ENCODE measurements at regions not wholly inside any gene's neighbourhood (a gene's known extent, or its start where the extent isn't known, plus 50 kb on each side); places are given as distances from the start of the nearest gene placed in this dataset.

DNA sequence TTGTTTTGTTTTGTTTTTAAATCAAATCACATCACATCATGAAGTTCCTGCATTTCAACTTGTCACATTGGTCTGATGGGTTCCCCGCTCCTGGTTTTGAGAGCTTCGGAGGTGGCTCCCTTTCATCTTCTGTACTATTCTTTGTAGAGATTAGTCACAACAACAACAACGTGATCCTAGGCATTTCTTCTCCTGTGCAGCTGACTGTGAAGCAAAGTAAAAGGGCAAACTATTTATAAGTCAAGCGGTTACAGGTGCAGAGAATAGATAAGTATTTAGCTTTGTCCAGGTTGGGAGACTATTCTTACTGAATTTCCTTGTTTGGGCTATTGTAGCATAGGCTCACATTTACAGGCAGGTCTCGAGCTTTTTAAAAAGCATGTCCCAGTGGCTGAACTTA lies 197.7 kb upstream of the CDKN2B start:
- no peaks in the 10 kb centered on the region for H4K20me1 ChIP-seq (ENCODE audit: insufficient read depth, low read length)
- no peak for TF ChIP-seq EZH2 (IDR thresholded peaks at IDR 0.05; ENCODE audit: insufficient read depth, low read length)
- TF ChIP-seq, protein P1, sequence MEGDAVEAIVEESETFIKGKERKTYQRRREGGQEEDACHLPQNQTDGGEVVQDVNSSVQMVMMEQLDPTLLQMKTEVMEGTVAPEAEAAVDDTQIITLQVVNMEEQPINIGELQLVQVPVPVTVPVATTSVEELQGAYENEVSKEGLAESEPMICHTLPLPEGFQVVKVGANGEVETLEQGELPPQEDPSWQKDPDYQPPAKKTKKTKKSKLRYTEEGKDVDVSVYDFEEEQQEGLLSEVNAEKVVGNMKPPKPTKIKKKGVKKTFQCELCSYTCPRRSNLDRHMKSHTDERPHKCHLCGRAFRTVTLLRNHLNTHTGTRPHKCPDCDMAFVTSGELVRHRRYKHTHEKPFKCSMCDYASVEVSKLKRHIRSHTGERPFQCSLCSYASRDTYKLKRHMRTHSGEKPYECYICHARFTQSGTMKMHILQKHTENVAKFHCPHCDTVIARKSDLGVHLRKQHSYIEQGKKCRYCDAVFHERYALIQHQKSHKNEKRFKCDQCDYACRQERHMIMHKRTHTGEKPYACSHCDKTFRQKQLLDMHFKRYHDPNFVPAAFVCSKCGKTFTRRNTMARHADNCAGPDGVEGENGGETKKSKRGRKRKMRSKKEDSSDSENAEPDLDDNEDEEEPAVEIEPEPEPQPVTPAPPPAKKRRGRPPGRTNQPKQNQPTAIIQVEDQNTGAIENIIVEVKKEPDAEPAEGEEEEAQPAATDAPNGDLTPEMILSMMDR (IDR thresholded peaks at IDR 0.05; ENCODE audit: insufficient read depth, low read depth, low read length): no peak
- no peaks in the 10 kb centered on the region for H3K27me3 Mint-ChIP-seq (ENCODE audit: low read depth, unreplicated experiment)
- H3K9ac ChIP-seq (ENCODE audit: low read length): no peak overlapping the region
- H3K4me1 Mint-ChIP-seq (ENCODE audit: low read depth, unreplicated experiment): peaks cover 49% of the 10 kb centered on the region
- no peaks in the 10 kb centered on the region for H3K36me3 ChIP-seq (ENCODE audit: insufficient read depth, low read length)
- H3K9me3 ChIP-seq (ENCODE audit: insufficient read depth, low read depth, low read length): no peaks in the 10 kb centered on the region
- H2AFZ ChIP-seq (ENCODE audit: low read depth, low read length): no peak overlapping the region
- H3K4me3 ChIP-seq (ENCODE audit: insufficient read depth, low read depth, low read length): no peak overlapping the region
- DNase-seq (ENCODE audit: low read depth) (no peak), FAIRE-seq (peak; percentile 5)
- no peak overlapping the region for H3K4me3 Mint-ChIP-seq (ENCODE audit: unreplicated experiment)
- no peak overlapping the region for H3K27ac ChIP-seq (ENCODE audit: low read depth, low read length)
- no peaks in the 10 kb centered on the region for H3K27me3 ChIP-seq (ENCODE audit: insufficient read depth, low read length)
- H3K9me3 Mint-ChIP-seq (ENCODE audit: unreplicated experiment): no peaks in the 10 kb centered on the region
- peaks cover 38% of the 10 kb centered on the region for H3K4me1 ChIP-seq (ENCODE audit: insufficient read depth, low read length)
- H3K36me3 Mint-ChIP-seq (ENCODE audit: low read depth, unreplicated experiment): no peaks in the 10 kb centered on the region
- H3K79me2 ChIP-seq (ENCODE audit: insufficient read depth, low read length): no peaks in the 10 kb centered on the region
- peak overlapping the region; percentile 36 for H3K4me2 ChIP-seq (ENCODE audit: low read length)
- H3K27ac Mint-ChIP-seq (ENCODE audit: unreplicated experiment): no peak overlapping the region

DNA sequence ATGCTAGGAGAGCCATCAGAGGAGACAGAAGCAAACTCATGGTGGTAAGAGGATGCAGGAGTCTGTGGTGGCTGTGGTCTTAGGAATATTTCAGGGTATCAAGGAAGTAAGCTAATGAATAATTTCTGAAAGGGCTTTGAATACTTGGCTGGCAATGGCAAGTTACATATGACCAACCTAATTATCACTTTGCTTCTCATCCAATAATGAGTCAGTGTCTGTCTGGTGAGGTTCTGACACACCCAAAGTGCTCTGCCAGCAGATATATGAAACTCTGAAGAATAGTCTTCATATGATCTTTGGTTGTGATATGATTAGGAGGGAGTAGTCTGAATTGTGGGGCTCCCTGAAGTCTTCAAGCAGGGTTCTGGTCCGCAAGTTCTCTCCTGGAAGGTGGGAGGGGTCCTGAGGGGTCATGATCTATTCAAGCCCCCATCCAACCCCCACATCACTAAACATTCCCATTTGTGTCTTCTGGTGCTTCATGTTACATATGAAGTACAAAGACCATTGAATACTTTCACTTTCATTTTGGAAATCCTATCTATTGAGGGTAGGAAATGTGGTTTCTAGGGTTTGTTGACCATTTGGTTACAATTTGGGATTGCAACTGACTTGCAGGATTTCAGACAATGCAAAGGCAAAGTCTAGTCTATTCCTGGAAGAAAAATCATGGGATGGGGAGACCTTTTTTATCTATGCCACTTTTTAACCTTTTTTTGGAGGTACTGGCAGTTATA lies 199.9 kb upstream of the CDKN2B start:
- FAIRE-seq: no peak
- Mint-ChIP-seq H3K36me3 (ENCODE audit: low read depth, unreplicated experiment) (no peaks in the 10 kb centered on the region), H3K4me3 (ENCODE audit: unreplicated experiment) (peak overlapping the region; percentile 52), H3K9me3 (ENCODE audit: unreplicated experiment) (no peaks in the 10 kb centered on the region), H3K27me3 (ENCODE audit: low read depth, unreplicated experiment) (no peaks in the 10 kb centered on the region), H3K27ac (ENCODE audit: unreplicated experiment) (peak overlapping the region; percentile 97), H3K4me1 (ENCODE audit: low read depth, unreplicated experiment) (peaks cover 60% of the 10 kb centered on the region)
- DNase-seq (ENCODE audit: low read depth): peak; percentile 80
- H3K27me3 ChIP-seq (ENCODE audit: insufficient read depth, low read length): no peaks in the 10 kb centered on the region
- no peaks in the 10 kb centered on the region for H3K36me3 ChIP-seq (ENCODE audit: insufficient read depth, low read length)
- H3K9me3 ChIP-seq (ENCODE audit: insufficient read depth, low read depth, low read length): no peaks in the 10 kb centered on the region
- TF ChIP-seq EZH2 (IDR thresholded peaks at IDR 0.05; ENCODE audit: insufficient read depth, low read length): no peak
- TF ChIP-seq, protein P1 (IDR thresholded peaks at IDR 0.05; ENCODE audit: insufficient read depth, low read depth, low read length): no peak
- peak overlapping the region; percentile 23 for H3K27ac ChIP-seq (ENCODE audit: low read depth, low read length)
- H3K79me2 ChIP-seq (ENCODE audit: insufficient read depth, low read length): no peaks in the 10 kb centered on the region
- no peak overlapping the region for H3K4me3 ChIP-seq (ENCODE audit: insufficient read depth, low read depth, low read length)
- peak overlapping the region; percentile 32 for H3K4me2 ChIP-seq (ENCODE audit: low read length)
- H2AFZ ChIP-seq (ENCODE audit: low read depth, low read length): no peak overlapping the region
- H3K4me1 ChIP-seq (ENCODE audit: insufficient read depth, low read length): peaks cover 48% of the 10 kb centered on the region
- H3K9ac ChIP-seq (ENCODE audit: low read length): no peak overlapping the region
- no peaks in the 10 kb centered on the region for H4K20me1 ChIP-seq (ENCODE audit: insufficient read depth, low read length)

DNA sequence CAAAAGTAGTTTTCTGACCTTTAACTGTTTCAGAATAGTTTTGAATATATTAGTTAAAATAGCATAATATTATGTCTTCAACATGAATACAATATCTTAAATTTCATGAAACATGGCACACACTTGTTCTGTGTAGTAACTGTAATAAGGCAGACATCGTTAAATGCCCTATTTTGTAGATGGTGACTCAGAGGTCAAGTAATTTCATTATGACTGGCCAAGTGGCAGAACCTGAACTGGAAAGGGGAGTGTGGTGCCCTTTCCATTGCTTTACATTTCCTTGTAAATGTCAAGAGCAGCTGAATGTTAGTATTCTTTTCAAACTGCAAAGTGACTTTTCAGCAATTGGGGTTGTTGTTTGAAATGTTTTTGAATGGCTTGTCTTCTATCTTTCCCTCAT lies 201.2 kb upstream of the CDKN2B start:
- Histone ChIP-seq H4K20me1 (ENCODE audit: insufficient read depth, low read length) (no peaks in the 10 kb centered on the region), H3K27ac (ENCODE audit: low read depth, low read length) (no peak overlapping the region), H3K79me2 (ENCODE audit: insufficient read depth, low read length) (no peaks in the 10 kb centered on the region), H2AFZ (ENCODE audit: low read depth, low read length) (no peak overlapping the region), H3K4me2 (ENCODE audit: low read length) (no peak overlapping the region), H3K4me3 (ENCODE audit: insufficient read depth, low read depth, low read length) (no peak overlapping the region), H3K4me1 (ENCODE audit: insufficient read depth, low read length) (peaks cover 55% of the 10 kb centered on the region), H3K9ac (ENCODE audit: low read length) (no peak overlapping the region), H3K36me3 (ENCODE audit: insufficient read depth, low read length) (no peaks in the 10 kb centered on the region), H3K27me3 (ENCODE audit: insufficient read depth, low read length) (no peaks in the 10 kb centered on the region), H3K9me3 (ENCODE audit: insufficient read depth, low read depth, low read length) (no peaks in the 10 kb centered on the region)
- DNase-seq (ENCODE audit: low read depth) (no peak), FAIRE-seq (peak; percentile 41)
- Mint-ChIP-seq H3K4me1 (ENCODE audit: low read depth, unreplicated experiment) (peaks cover 72% of the 10 kb centered on the region), H3K4me3 (ENCODE audit: unreplicated experiment) (no peak overlapping the region), H3K27ac (ENCODE audit: unreplicated experiment) (peak overlapping the region; percentile 90), H3K36me3 (ENCODE audit: low read depth, unreplicated experiment) (no peaks in the 10 kb centered on the region), H3K27me3 (ENCODE audit: low read depth, unreplicated experiment) (no peaks in the 10 kb centered on the region), H3K9me3 (ENCODE audit: unreplicated experiment) (no peaks in the 10 kb centered on the region)
- TF ChIP-seq, protein P1 (IDR thresholded peaks at IDR 0.05; ENCODE audit: insufficient read depth, low read depth, low read length): no peak
- TF ChIP-seq EZH2 (IDR thresholded peaks at IDR 0.05; ENCODE audit: insufficient read depth, low read length): no peak

Data from astrocyte (in vitro differentiated cells and primary cell).